HG03025 (cell line): ENCODE measurements at regions not wholly inside any gene's neighbourhood (a gene's known extent, or its start where the extent isn't known, plus 50 kb on each side); places are given as distances from the start of the nearest gene placed in this dataset.
"Not testable (repeated sequence)": the region's sequence is repeated elsewhere in the genome, so short reads cannot be mapped to it uniquely, and the experiment has no call there.

ENCODE experiments used
- ATAC-seq: cut with Tn5 transposase; IDR thresholded peaks from one replicate; pipeline ENCODE4 v1.9.1; 2021; ENCODE audit warnings: mild to moderate bottlenecking, moderate library complexity; ENCODE audit not compliant: unreplicated experiment, low FRiP score

DNA sequence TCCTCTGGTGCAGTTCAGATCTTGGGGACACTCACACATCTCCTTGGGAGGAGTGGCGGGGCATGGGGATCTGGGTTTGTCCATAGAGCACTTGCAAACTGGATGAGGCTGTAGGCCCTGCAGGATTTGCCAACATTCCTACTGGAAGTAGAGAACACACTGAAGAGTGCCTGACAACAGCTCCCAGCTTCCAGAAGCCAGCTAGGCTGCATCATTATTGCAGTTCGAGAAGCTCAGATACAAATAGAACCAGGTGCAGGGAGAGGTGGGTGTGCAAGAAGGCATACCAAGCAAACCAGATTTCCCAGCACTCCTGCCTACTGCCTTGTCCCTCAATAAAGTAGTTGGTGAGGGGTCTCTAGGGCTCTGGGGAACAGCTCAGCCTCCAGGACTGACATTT, 52.5 kb downstream of the RHOB start:
- no peak for ATAC-seq

DNA sequence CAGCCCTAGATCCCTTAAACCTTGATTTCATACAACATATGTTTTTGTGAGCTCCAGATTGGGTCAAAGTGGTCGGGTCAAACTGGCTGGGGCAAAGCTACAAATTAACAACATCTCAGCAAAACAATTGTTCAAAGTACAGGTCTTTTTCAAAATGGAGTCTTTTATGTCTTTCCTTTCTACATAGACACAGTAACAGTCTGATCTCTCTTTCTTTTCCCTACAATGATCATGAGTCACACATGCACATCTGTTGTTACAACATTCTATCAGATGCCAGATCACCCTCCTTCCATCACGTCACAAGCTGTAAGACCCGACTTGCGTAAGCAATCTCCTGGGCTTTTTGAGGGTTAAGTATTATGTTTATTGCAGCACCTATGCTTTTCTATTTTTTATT, 55.1 kb downstream of the RHOB start:
- no peak for ATAC-seq

DNA sequence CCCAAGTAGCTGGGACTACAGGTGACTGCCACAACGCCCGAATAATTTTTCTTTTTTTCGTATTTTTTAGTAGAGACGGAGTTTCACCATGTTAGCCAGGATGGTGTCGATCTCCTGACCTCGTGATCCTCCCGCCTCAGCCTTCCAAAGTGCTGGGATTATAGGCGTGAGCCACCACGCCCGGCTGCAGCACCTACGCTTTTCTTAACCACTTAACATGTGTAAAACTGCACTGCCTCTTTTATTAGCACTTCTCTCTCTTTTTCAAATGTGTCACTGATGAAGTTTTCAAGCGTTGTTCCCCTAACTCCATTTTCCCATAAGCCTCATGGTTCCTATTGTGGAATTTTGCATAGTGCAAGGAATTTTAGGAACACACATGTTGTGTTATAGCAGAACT, 55.6 kb downstream of the RHOB start:
- not testable (repeated sequence) for ATAC-seq

DNA sequence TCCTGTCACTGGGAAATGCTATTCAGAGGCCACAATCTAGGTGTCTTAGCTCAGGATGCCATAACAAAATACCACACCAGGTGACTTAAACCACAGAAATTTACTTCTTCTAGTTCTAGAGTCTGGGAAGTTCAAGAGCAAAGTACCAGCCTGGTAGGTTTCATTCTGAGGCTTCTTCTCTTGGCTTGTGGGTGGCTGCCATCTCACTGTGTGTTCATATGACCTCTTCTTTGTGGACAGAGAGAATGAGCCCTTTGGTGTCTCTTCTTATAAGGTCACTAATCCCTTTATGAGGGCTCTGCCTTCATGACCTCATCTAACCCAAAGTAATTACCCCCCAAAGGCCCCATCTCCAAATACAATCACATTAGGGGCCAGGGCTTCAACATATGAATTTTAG, 57.3 kb downstream of the RHOB start:
- no peak for ATAC-seq

DNA sequence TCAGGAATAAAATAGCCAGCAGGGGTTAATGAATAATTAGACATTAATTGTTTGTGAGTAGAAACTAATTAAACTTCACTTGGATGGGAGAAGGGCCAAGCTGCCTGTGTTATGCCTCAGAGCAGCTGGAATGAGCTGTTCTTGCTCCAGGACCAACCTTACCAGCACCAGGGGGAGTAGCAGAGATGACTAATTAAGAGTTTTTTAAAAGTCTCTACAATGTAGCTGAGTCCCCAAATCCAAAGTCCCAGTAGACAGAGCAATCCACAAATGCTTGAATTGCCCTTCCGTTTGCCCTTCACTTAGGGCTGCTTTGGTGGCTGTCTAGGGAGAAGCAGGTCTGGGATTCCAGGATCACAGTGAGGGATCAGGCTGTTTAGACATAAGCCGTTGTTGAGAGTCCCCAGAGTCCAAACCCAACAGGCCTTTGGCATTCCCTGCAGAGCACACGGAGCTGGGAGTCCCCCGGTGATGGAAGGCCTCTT, 59.4 kb downstream of the RHOB start:
- ATAC-seq, result no peak

DNA sequence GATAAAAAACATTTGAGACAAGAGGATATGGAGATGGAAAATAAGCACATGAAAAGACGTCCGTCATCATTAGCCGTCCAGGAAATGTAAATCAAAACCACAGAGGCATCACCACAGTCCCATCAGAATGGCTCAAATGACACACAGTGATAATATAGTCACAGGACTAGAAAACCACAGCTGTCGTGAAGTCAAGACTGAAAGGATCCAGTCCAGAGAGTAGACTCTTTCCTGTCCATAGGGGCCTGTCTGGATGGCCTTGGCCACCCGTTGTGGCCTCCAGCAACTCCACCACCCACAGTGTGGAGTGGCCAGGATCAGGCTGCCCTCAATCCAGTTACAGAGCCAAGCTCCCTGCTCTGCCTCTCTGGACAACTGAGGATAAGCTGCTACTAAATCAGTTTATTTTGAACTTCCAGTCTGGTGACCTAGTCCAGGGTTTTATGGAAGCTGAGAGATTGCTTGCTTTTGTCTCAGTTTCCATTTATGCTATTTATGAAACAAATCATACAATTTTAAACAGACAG, 60.4 kb downstream of the RHOB start:
- peak; percentile 93 for ATAC-seq

DNA sequence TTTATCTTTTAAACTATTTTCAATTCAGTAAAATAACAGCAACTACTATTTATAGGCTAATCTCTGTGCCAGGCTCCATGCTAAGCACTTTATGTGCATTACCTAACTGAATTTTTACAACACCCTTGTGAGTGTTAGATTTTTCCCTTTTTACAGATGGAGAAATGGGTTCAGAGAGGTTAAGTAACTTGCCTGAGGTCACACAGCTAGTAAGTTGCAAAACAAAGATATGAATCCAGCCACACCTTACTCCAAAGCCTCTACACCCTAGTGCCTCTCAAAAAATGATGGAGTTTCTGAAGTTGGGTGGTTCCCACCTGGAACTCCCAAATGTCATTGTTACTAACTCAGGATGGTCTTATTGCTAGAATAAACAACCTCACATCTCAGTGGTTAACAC, 60.8 kb downstream of the RHOB start:
- no peak for ATAC-seq

DNA sequence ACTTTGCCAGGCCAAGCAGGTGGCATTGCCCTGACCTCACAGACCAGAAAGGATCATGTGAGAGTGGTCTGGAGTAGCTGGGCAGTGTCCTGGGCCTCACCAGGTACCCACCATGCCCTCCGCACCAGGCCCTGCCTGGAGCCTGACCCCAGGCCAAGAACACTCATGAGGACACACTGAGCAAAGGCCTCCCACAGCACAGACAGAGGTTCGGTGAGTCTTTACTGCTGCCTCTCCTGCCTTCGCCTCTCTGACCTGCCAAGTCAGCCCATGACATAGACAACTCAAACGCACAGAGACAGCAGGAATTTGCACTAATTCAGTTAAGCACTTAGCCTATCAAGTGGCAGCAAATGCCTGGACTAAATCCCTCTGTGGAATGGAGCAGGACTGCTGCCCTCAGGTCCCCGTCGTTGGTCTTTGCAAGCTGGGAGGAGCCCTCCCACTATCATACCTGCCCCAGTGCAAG, 62.5 kb downstream of the RHOB start:
- ATAC-seq, result no peak

DNA sequence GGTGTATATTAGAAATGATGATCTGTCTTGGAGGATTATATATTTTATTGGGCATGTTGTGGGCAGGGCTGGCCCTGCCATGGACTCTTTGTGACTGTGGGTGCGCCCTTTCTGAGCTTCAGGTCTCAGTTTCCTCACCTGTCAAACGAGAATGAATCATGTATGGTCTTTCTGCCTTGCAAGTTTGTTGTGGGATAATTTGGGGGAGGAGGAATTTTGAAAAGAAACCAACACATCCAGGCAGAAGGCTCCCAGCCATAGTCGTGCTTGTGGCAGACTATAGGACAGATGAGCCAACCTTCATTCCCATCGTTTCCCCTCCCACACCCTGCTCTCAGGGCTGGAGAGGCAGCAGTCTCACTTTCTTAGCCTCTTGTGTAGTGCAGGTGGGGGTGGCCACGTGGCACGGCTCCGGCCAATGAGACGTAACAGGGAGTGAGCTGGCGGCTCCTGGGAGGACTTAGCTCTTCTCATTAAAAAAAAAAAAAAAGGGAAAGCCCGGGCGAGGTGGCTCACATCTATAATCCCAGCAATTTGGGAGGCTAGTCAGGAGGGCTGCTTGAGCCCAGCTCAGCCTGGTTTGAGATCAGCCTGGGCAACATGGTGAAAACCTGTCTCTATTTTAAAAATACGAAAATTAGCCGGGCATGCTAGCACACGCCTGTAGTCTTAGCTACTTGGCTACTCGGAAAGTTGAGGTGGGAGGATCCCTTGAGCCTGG, 63.1 kb downstream of the RHOB start:
- ATAC-seq, result no peak

DNA sequence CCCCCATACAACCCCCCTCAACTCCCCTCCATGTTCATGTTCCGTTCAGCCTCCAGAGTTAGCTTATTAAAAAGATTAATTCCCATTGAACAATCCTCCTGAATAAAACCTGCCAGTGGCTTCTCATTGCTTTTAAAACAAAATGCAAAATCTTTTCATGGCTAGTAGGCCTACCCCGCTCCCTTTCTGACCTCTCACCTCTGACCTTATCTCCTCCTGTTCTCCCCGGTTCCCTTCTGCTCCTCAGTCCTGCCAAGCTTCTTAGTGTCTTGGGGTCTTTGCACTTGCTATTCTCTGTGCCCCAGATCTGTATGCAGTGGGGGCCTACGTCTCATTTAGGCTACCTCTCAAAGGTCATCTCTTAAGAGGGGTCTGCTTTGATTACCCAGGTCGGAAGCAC, 64.3 kb downstream of the RHOB start:
- no peak for ATAC-seq

DNA sequence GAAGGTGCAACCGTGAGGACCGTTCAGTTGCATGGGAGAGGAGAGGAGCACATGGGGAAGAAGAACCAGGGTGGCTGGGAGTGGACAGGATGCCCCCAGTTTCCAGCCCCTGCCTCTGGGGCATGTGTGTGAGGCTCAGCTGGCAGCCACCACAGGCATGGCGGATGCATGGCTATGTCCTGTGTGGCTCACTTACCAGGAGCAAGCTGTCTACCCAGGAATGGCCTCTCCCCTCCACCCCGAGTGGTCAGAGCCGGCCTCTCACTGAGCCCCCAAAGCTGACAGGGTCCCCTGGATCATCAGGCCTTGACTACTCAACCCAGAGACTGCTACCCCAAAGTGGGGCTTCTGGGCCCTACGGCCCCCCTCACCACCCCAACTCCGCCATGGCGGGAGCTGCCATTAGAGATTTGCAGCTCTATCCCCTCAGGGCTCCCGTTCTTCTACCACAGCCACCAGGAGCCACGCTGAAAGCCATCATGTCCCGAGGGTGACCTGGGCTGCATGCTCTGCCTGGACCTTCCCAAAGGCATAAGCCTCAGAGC, 65.3 kb downstream of the RHOB start:
- ATAC-seq, result no peak

DNA sequence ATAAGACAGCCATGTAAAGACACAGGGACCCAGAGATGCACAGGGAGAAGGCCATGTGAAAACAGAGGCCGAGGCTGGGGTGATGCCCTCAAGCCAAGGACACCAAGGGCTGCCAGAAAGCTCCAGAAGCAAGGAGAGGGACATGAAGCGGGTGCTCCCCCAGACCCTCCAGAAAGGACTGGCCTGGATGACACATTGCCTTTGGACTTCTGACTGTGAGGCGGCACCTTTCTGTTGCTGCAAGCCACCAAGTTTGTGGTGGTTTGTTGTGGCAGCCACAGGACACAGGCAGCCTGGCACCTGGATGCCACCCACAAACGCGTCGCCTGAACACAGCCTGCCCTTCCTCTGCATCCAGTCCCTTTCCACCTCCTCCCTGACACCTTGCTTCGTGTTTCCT, 67.1 kb downstream of the RHOB start:
- no peak for ATAC-seq

DNA sequence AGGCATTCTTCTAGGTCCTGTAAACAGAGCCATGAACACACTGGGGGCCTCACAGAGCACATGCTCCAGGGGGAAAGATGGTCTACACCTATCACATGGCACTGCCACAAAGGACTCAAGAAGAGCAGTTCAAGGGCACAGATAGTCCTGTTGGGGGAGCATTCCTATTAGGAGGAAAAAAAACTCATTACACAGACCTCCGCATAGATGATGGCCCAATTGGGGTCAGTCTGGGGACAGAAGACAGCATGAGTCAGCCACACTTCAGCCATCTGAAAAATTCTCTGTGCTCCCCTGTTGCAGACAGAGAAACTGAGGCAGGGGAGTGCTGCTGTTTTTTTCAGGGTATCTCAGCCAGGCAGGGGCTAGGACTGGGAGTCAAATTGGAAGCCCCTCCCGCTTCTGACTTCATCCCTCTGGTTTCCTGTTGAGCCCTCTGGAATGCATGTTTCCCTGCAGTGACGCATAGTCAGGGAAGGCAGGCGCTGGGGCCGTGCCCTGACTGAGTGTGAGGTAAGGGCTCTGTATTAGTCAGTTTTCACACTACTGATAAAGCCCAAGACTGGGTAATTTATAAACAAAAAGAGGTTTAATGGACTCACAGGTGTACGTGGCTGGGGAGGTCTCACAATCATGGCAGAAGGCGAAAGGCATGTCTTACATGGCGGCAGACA, 67.9 kb downstream of the RHOB start:
- no peak for ATAC-seq

DNA sequence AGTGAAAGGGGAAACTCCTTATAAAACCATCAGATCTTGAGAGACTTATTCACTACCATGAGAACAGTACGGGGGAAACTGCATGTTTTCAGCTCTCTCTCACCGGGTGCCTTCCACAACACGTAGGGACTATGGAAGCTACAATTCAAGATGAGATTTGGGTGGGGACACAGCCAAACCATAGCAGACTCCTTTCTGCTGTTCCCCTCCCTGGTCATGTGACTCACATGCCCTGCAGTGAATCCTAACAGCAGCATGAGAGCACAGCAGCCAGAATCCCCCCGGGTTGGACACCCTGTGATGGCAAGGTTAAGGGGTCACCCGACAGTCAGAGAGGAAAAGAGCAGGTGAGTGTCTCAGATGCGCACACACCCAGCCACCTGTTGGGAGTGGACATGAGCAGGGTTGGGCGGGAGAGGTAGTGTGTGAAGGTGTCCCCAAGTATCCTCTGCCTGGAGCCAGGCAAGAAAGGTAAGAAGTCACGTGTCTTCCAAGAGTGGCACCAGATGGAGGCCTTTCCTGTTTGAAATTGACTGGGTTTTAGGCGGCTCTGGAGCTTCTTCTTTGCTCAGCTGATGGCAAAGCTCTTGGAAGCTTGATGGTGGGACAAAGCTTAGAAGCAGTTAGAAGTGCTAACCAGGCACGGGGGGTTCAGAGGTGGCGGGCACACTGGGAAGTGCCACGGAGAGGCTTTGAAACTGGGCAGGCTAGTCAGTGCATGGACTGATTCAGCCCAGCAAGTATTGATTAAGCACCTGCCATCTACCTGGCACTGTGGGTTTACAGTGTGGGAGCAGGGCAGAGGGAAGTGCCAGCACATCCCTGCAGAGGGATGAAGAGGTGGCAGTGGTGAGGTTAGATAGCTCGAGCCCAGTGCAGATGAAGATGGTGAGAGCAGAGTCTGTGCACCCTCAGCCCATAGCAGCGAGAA, 68.7 kb downstream of the RHOB start:
- ATAC-seq, result no peak

DNA sequence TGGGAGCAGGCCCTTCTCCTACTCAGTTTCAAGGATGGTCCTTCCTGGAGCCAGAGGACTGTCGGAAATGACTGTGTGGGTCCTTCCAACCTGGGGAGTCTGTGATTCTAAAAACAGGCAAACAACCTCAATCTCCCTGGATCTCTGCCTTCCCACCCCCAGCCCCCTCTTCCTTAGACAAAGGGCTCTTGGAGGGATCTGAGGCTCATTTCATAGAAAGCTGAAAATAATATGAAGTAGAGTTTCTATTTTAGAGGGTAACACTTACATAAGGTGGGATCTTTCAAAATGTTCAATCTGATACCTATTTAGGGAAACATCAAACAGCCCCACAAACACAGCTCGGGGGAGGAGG, 69.4 kb downstream of the RHOB start:
- no peak for ATAC-seq

DNA sequence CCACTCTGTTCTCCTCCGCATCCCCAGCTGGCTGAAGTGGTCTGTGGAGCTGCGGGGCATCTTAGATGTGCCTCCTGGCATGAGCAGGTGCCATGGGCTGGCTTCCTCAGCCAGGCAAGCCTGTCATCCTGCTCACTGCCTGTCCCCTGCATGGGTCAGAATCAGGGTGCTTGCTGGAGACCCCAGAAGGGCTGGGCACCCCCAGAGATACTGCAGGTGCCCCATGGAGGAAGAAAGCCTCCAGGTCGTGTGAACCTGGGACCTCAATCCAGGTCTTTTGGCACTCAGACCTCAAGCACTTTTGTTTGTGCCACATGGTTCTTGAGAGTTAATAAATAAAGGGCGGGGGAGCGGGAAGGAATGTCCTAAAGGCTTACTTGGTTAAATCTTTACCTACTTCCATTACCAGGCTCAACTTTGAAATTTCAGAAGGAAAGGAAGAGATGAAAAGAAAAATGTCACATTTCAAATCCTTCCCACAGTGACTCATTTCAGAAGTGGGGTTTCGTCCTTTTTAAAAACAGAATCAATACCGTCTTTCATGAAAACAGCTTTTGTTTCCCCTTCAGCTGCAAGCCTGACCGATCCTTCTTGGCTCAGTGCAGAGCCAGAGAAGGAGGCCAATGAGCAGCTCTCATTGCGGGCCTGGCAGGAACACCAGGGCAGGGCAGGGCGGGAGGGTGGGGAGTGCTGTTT, 69.9 kb downstream of the RHOB start:
- peak; percentile 86 for ATAC-seq

DNA sequence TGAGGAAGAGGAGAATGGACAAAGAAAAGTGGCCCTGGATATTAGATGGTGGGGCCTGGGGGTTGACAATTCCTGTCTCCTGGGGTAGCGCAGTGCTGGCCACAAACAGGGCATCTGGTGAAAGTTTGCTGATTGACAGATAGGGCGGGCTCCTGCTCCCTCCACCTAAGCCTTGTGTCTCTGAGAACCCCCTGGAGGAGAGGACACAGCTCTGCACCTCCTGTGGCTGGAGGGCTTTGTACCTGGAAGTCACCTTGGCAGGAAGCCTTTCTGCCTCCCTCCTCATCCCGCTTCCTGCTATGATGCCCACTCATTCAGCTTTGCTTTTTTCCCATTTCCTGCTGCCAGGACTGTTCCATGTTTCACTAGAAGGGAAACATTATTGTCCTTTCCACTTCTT, 72.4 kb downstream of the RHOB start:
- ATAC-seq, result no peak

DNA sequence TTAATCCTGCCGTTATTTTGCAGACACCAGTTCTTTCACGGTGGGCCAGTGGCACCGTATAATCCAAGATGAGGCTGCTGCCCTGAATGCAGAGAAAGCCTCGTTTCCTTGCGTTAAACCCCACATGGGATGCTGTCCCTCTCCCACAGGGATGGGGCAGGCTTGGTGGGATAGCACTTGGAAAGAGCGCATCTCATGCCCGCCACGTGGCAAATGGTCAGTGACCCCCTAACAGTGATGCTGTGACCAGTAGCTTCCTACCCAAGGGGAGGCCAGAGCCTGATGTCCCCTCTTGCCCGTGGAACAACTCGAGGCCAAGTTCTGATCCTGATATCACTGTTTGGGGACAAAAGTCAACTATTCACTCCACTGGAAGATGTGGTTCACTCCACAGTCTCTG, 73.3 kb downstream of the RHOB start:
- ATAC-seq, result no peak

DNA sequence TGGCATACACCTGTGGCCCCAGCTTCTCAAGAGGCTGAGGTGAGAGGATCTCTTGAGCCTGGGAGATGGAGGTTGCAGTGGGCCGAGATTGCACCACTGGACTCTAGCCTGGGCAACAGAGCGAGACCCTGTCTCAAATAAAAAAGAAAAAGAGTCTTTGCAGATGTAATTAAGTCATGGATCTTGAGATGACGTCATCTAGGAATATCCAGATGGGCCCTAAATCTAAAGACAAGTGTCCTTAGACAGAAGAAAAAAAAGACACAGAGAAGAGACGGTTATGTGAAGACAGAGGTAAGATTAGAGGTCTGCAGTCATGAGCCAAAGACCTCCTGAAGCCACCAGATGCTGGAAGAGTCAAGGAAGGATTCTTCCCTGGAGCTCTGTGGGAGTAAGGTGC, 74.3 kb downstream of the RHOB start:
- ATAC-seq, result no peak

DNA sequence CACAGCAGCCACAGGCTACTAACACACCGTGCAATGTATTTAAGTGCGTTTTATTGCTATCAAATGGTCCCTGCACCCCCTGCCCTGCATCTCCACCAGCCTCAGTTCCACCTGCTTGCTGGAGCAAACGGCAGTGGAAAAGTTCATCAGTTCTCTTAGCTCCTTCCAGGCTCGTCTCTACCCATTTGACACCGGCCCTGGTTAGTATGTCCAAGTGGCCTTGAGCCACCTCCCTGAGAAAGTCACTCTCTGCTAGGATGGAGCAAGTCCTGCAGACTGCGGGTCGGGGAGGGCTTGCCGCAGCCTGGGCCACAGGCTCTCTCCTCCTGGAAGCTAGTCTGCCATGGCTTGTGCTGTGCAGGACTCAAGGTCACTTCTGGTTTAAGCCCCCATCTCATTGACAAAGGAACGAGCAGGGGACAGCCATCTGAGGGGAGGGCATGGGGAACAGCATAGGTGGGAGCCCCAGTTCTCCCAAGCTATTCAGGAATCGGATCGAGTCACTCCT, 74.9 kb downstream of the RHOB start:
- ATAC-seq, result no peak
